MCF 10A (cell line): ENCODE measurements at regions not wholly inside any gene's neighbourhood (a gene's known extent, or its start where the extent isn't known, plus 50 kb on each side); places are given as distances from the start of the nearest gene placed in this dataset.
"Not testable (repeated sequence)": the region's sequence is repeated elsewhere in the genome, so short reads cannot be mapped to it uniquely, and the experiment has no call there.

ENCODE experiments used
- BruUV-seq: library from RNA; stranded (reverse); fragments of 400-500 nt; replicated peaks from 2 replicates; lab custom pipeline; 2021; lab: Mats Ljungman, UMichigan
- CTCF ChIA-PET: fragments of 300-600 bp; sonication (Branson Sonifier 250); formaldehyde crosslinking; extraction: SDS; loops from one replicate; lab custom pipeline; 2021; ENCODE audit warnings: antibody characterized with exemption, inconsistent platforms; lab: Yijun Ruan, JAX
- POLR2A ChIA-PET: fragments of 300-600, 350-650 bp; sonication (Branson Sonifier 250); formaldehyde crosslinking; extraction: SDS; loops from one replicate; lab custom pipeline; 2020; ENCODE audit warnings: antibody characterized with exemption, inconsistent platforms; lab: Yijun Ruan, JAX
- DNase-seq: peaks from one replicate; pipeline ENCODE4 v3.0.0-alpha.2; 2018; ENCODE audit not compliant: unreplicated experiment
- H3K27ac Mint-ChIP-seq: one replicate; pipeline ENCODE4 v1.8.0; 2022; ENCODE audit warnings: mild to moderate bottlenecking, low read depth, mixed read lengths; ENCODE audit not compliant: unreplicated experiment
- H3K27me3 Mint-ChIP-seq: one replicate; pipeline ENCODE4 v1.8.0; 2022; ENCODE audit warnings: mixed read lengths; ENCODE audit not compliant: insufficient read depth, unreplicated experiment
- H3K36me3 Mint-ChIP-seq: one replicate; pipeline ENCODE4 v1.8.0; 2022; ENCODE audit warnings: mild to moderate bottlenecking, moderate library complexity, mixed read lengths; ENCODE audit not compliant: insufficient read depth, unreplicated experiment
- H3K4me1 Mint-ChIP-seq: one replicate; pipeline ENCODE4 v1.8.0; 2022; ENCODE audit warnings: mixed read lengths; ENCODE audit not compliant: insufficient read depth, unreplicated experiment
- H3K4me3 Mint-ChIP-seq: one replicate; pipeline ENCODE4 v1.8.0; 2022; ENCODE audit warnings: mild to moderate bottlenecking, moderate library complexity, mixed read lengths; ENCODE audit not compliant: unreplicated experiment
- H3K9me3 Mint-ChIP-seq: one replicate; pipeline ENCODE4 v1.8.0; 2022; ENCODE audit warnings: mixed read lengths; ENCODE audit not compliant: unreplicated experiment
- CTCF ChIP-seq: fragments of 200-600 bp; IDR thresholded peaks from one replicate; pipeline ENCODE4 v1.8.0; 2022; ENCODE audit warnings: antibody characterized with exemption, mild to moderate bottlenecking; ENCODE audit not compliant: unreplicated experiment
- intact Hi-C: fragments of 100-400 bp; cut with micrococcal nuclease; formaldehyde crosslinking; loops from 2 replicates; pipeline ENCODE4 v1.14.1; 2022

GRCh38 chr2:163970058-163970813, 234.4 kb upstream of the FIGN start:
- Mint-ChIP-seq H3K9me3 (no peaks in the 10 kb centered on the region), H3K4me3 (no peak overlapping the region), H3K27ac (no peak overlapping the region), H3K4me1 (no peaks in the 10 kb centered on the region), H3K27me3 (no peaks in the 10 kb centered on the region), H3K36me3 (no peaks in the 10 kb centered on the region)
- CTCF ChIA-PET = no interaction called here
- BruUV-seq = no TSS peak
- DNase-seq = no peak
- POLR2A ChIA-PET = interaction anchor here (0.7 kb wide), 1 partner anchor 124 kb away, joined by 3 read pairs; no protein-coding TSS in a partner anchor
- intact Hi-C loops = no loop called here
- TF ChIP-seq CTCF = no peak

GRCh38 chr2:163964278-163964677, 228.5 kb upstream of the FIGN start:
- POLR2A ChIA-PET, intact Hi-C loops, H3K27me3 Mint-ChIP-seq, H3K4me1 Mint-ChIP-seq, DNase-seq, H3K36me3 Mint-ChIP-seq, H3K27ac Mint-ChIP-seq, BruUV-seq, H3K9me3 Mint-ChIP-seq, H3K4me3 Mint-ChIP-seq: not testable (repeated sequence)
- CTCF ChIA-PET = interaction anchor here (1.6 kb wide), 1 partner anchor 9 kb away, joined by 5 read pairs; no protein-coding TSS in a partner anchor

- Mint-ChIP-seq H3K27ac (peak overlapping the region; percentile 73), H3K9me3 (no peaks in the 10 kb centered on the region), H3K4me1 (peaks cover 5% of the 10 kb centered on the region), H3K4me3 (no peak overlapping the region), H3K36me3 (no peaks in the 10 kb centered on the region), H3K27me3 (no peaks in the 10 kb centered on the region)
- no peak for TF ChIP-seq CTCF
- BruUV-seq = no TSS peak
- POLR2A ChIA-PET = interaction anchor here (0.6 to 1.1 kb wide), 4 partner anchors 12 to 61 kb away, joined by 3 to 6 read pairs (median 3); no protein-coding TSS in a partner anchor
- peak; percentile 5 for DNase-seq
- CTCF ChIA-PET = interaction anchor here (0.7 to 1.3 kb wide), 2 partner anchors 10 to 435 kb away, joined by 3 read pairs; no protein-coding TSS in a partner anchor
- intact Hi-C loops = no loop called here
Measured at GRCh38 chr2:163953390-163953907, 217.6 kb upstream of the FIGN start.

GRCh38 chr2:163951312-163951711, 215.5 kb upstream of the FIGN start:
- BruUV-seq = no TSS peak
- ChIA-PET POLR2A (interaction anchor here (0.8 kb wide), 1 partner anchor 13 kb away, joined by 3 read pairs; no protein-coding TSS in a partner anchor), CTCF (interaction anchor here (1.2 kb wide), 1 partner anchor 19 kb away, joined by 3 read pairs; no protein-coding TSS in a partner anchor)
- DNase-seq = no peak
- intact Hi-C loops = no loop called here
- Mint-ChIP-seq H3K9me3 (no peaks in the 10 kb centered on the region), H3K36me3 (no peaks in the 10 kb centered on the region), H3K4me1 (peaks cover 5% of the 10 kb centered on the region), H3K4me3 (no peak overlapping the region), H3K27ac (no peak overlapping the region), H3K27me3 (no peaks in the 10 kb centered on the region)
- no peak for TF ChIP-seq CTCF
